Activated T-helper 1 cell treated with anti-CD3 and anti-CD28 coated beads, Interleukin-12 subunit alpha, Interleukin-12 subunit beta, Interleukin-2, Interleukin-4 antibody, amounts not matched to agents 30 ng/mL and 10 ng/mL and 1 ng/mL, durations not matched to agents 14 hours and 24 hours and 36 hours (primary cell): ENCODE measurements at regions not wholly inside any gene's neighbourhood (a gene's known extent, or its start where the extent isn't known, plus 50 kb on each side); places are given as distances from the start of the nearest gene placed in this dataset.
"Not testable (repeated sequence)": the region's sequence is repeated elsewhere in the genome, so short reads cannot be mapped to it uniquely, and the experiment has no call there.

Experiments
- DNase-seq: peaks from one replicate; pipeline ENCODE4 v3.0.0; 2021; ENCODE audit warnings: low spot score
- H3K27ac Mint-ChIP-seq: one replicate; pipeline ENCODE4 v1.8.0; 2021; ENCODE audit warnings: mild to moderate bottlenecking, mixed read lengths
- H3K27me3 Mint-ChIP-seq: one replicate; pipeline ENCODE4 v1.8.0; 2022; ENCODE audit warnings: mild to moderate bottlenecking, moderate library complexity, mixed read lengths; ENCODE audit not compliant: insufficient read depth
- H3K36me3 Mint-ChIP-seq: one replicate; pipeline ENCODE4 v1.8.0; 2021; ENCODE audit warnings: low read depth, mixed read lengths
- H3K4me1 Mint-ChIP-seq: one replicate; pipeline ENCODE4 v1.8.0; 2021; ENCODE audit warnings: low read depth, mixed read lengths
- H3K4me3 Mint-ChIP-seq: one replicate; pipeline ENCODE4 v1.8.0; 2021; ENCODE audit warnings: mild to moderate bottlenecking, moderate library complexity, mixed read lengths
- H3K9me3 Mint-ChIP-seq: one replicate; pipeline ENCODE4 v1.8.0; 2021; ENCODE audit warnings: mixed read lengths
- intact Hi-C: fragments of 100-400 bp; cut with micrococcal nuclease; formaldehyde crosslinking; loops from one replicate; pipeline ENCODE4 v1.15.1; 2024

GRCh38 chr4:132493476-132493875 is 655.6 kb upstream of the PCDH10 start:
- Mint-ChIP-seq H3K4me3 (no peak overlapping the region), H3K9me3 (peaks cover 12% of the 10 kb centered on the region), H3K36me3 (no peaks in the 10 kb centered on the region), H3K27ac (no peak overlapping the region), H3K4me1 (no peaks in the 10 kb centered on the region), H3K27me3 (no peaks in the 10 kb centered on the region)
- DNase-seq = no peak
- intact Hi-C loops = no loop called here

- H3K36me3 Mint-ChIP-seq, intact Hi-C loops, H3K4me1 Mint-ChIP-seq, H3K4me3 Mint-ChIP-seq, DNase-seq, H3K27ac Mint-ChIP-seq, H3K27me3 Mint-ChIP-seq: not testable (repeated sequence)
- peaks cover 12% of the 10 kb centered on the region for H3K9me3 Mint-ChIP-seq
Observed at GRCh38 chr4:132495267-132495812, 653.8 kb upstream of the PCDH10 start.

- H3K36me3 Mint-ChIP-seq = no peaks in the 10 kb centered on the region
- peaks cover 9% of the 10 kb centered on the region for H3K9me3 Mint-ChIP-seq
- H3K4me3 Mint-ChIP-seq = no peak overlapping the region
- no peaks in the 10 kb centered on the region for H3K4me1 Mint-ChIP-seq
- H3K27ac Mint-ChIP-seq = no peak overlapping the region
- H3K27me3 Mint-ChIP-seq = no peaks in the 10 kb centered on the region
- intact Hi-C loops = no loop called here
- no peak for DNase-seq
Observed at GRCh38 chr4:132498215-132498614, 650.9 kb upstream of the PCDH10 start.

- no peak for DNase-seq
- Mint-ChIP-seq H3K27ac (no peak overlapping the region), H3K36me3 (no peaks in the 10 kb centered on the region), H3K4me1 (no peaks in the 10 kb centered on the region), H3K27me3 (no peaks in the 10 kb centered on the region), H3K9me3 (no peaks in the 10 kb centered on the region), H3K4me3 (no peak overlapping the region)
- intact Hi-C loops = no loop called here
Observed at GRCh38 chr4:132502096-132502552, 647.0 kb upstream of the PCDH10 start.

- no peak for DNase-seq
- no peaks in the 10 kb centered on the region for H3K9me3 Mint-ChIP-seq
- no peak overlapping the region for H3K27ac Mint-ChIP-seq
- H3K36me3 Mint-ChIP-seq = no peaks in the 10 kb centered on the region
- H3K4me3 Mint-ChIP-seq = no peak overlapping the region
- no peaks in the 10 kb centered on the region for H3K27me3 Mint-ChIP-seq
- no peaks in the 10 kb centered on the region for H3K4me1 Mint-ChIP-seq
- intact Hi-C loops = no loop called here
Observed at GRCh38 chr4:132504438-132504837, 644.7 kb upstream of the PCDH10 start.

GRCh38 chr4:132506568-132506967 is 642.5 kb upstream of the PCDH10 start:
- intact Hi-C loops = no loop called here
- Mint-ChIP-seq H3K4me3 (no peak overlapping the region), H3K27ac (no peak overlapping the region), H3K4me1 (no peaks in the 10 kb centered on the region), H3K9me3 (no peaks in the 10 kb centered on the region), H3K36me3 (no peaks in the 10 kb centered on the region), H3K27me3 (no peaks in the 10 kb centered on the region)
- no peak for DNase-seq

GRCh38 chr4:132513491-132513890 is 635.6 kb upstream of the PCDH10 start:
- intact Hi-C loops = no loop called here

GRCh38 chr4:132526652-132527051 is 622.4 kb upstream of the PCDH10 start:
- DNase-seq = no peak
- Mint-ChIP-seq H3K27ac (no peak overlapping the region), H3K9me3 (no peaks in the 10 kb centered on the region), H3K27me3 (no peaks in the 10 kb centered on the region), H3K36me3 (no peaks in the 10 kb centered on the region), H3K4me3 (no peak overlapping the region), H3K4me1 (no peaks in the 10 kb centered on the region)
- intact Hi-C loops = no loop called here

More at GRCh38 chr4:132513491-132513890, 635.6 kb upstream of the PCDH10 start:
- Mint-ChIP-seq H3K36me3 (no peaks in the 10 kb centered on the region), H3K4me3 (no peak overlapping the region), H3K4me1 (no peaks in the 10 kb centered on the region), H3K27ac (no peak overlapping the region), H3K27me3 (no peaks in the 10 kb centered on the region), H3K9me3 (no peaks in the 10 kb centered on the region)
- DNase-seq = no peak

- intact Hi-C loops = no loop called here
- no peaks in the 10 kb centered on the region for H3K4me1 Mint-ChIP-seq
- H3K27ac Mint-ChIP-seq = no peak overlapping the region
- DNase-seq = no peak
- H3K9me3 Mint-ChIP-seq = no peaks in the 10 kb centered on the region
- no peaks in the 10 kb centered on the region for H3K36me3 Mint-ChIP-seq
- no peak overlapping the region for H3K4me3 Mint-ChIP-seq
- no peaks in the 10 kb centered on the region for H3K27me3 Mint-ChIP-seq
Observed at GRCh38 chr4:132527817-132528216, 621.3 kb upstream of the PCDH10 start.

GRCh38 chr4:132530861-132531260 is 618.2 kb upstream of the PCDH10 start:
- Mint-ChIP-seq H3K9me3 (no peaks in the 10 kb centered on the region), H3K27me3 (no peaks in the 10 kb centered on the region), H3K36me3 (no peaks in the 10 kb centered on the region), H3K4me1 (no peaks in the 10 kb centered on the region), H3K4me3 (no peak overlapping the region), H3K27ac (no peak overlapping the region)
- intact Hi-C loops = no loop called here
- no peak for DNase-seq

- Mint-ChIP-seq H3K4me3 (no peak overlapping the region), H3K4me1 (no peaks in the 10 kb centered on the region), H3K27ac (no peak overlapping the region), H3K36me3 (no peaks in the 10 kb centered on the region), H3K27me3 (no peaks in the 10 kb centered on the region), H3K9me3 (peaks cover 4% of the 10 kb centered on the region)
- intact Hi-C loops = no loop called here
- DNase-seq = no peak
Observed at GRCh38 chr4:132540268-132540667, 608.8 kb upstream of the PCDH10 start.

GRCh38 chr4:132540797-132541196 is 608.3 kb upstream of the PCDH10 start:
- intact Hi-C loops = no loop called here
- Mint-ChIP-seq H3K27me3 (no peaks in the 10 kb centered on the region), H3K4me1 (no peaks in the 10 kb centered on the region), H3K4me3 (no peak overlapping the region), H3K36me3 (no peaks in the 10 kb centered on the region), H3K9me3 (peaks cover 4% of the 10 kb centered on the region), H3K27ac (no peak overlapping the region)
- no peak for DNase-seq

- intact Hi-C loops = no loop called here
- no peak overlapping the region for H3K27ac Mint-ChIP-seq
- H3K27me3 Mint-ChIP-seq = no peaks in the 10 kb centered on the region
- peaks cover 4% of the 10 kb centered on the region for H3K9me3 Mint-ChIP-seq
- no peaks in the 10 kb centered on the region for H3K4me1 Mint-ChIP-seq
- H3K4me3 Mint-ChIP-seq = no peak overlapping the region
- no peaks in the 10 kb centered on the region for H3K36me3 Mint-ChIP-seq
- DNase-seq = no peak
Observed at GRCh38 chr4:132542228-132542627, 606.9 kb upstream of the PCDH10 start.

- H3K9me3 Mint-ChIP-seq = no peaks in the 10 kb centered on the region
- H3K27me3 Mint-ChIP-seq = no peaks in the 10 kb centered on the region
- H3K27ac Mint-ChIP-seq = no peak overlapping the region
- no peaks in the 10 kb centered on the region for H3K36me3 Mint-ChIP-seq
- H3K4me1 Mint-ChIP-seq = no peaks in the 10 kb centered on the region
- H3K4me3 Mint-ChIP-seq = no peak overlapping the region
- DNase-seq = no peak
- intact Hi-C loops = no loop called here
Observed at GRCh38 chr4:132548463-132548862, 600.6 kb upstream of the PCDH10 start.
